Naive thymus-derived CD4-positive, alpha-beta T cell (primary cell): ENCODE measurements at regions not wholly inside any gene's neighbourhood (a gene's known extent, or its start where the extent isn't known, plus 50 kb on each side); places are given as distances from the start of the nearest gene placed in this dataset.

Experiments used
- ATAC-seq: fragments of 150-1000 bp; cut with Tn5 transposase; 2 replicates; pipeline ENCODE4 v1.10.0; 2021; ENCODE audit warnings: mild to moderate bottlenecking, moderate library complexity
- CTCF ChIA-PET: fragments of 350-600 bp; sonication (Branson Sonifier 250); formaldehyde crosslinking; loops from one replicate; lab custom pipeline; 2021; ENCODE audit warnings: antibody characterized with exemption; lab: Charles Lee
- POLR2A ChIA-PET: fragments of 350-600 bp; sonication (Branson Sonifier 250); formaldehyde crosslinking; loops from one replicate; lab custom pipeline; 2021; ENCODE audit warnings: antibody characterized with exemption, inconsistent platforms; lab: Charles Lee
- DNase-seq, 9 donors: peaks; one replicate each; pipeline versions ENCODE4 v3.0.0 to v3.0.0-alpha.2; 2020 to 2022; ENCODE audit warnings: mixed read lengths in 1 of 9
- H3K27ac ChIP-seq: one replicate; pipeline ENCODE4 v1.7.0; 2013; ENCODE audit warnings: mild to moderate bottlenecking, low read depth, low read length, moderate library complexity
- H3K27me3 ChIP-seq, 2 donors: one replicate each; pipeline ENCODE4 v1.7.0; 2013; ENCODE audit warnings: low read length in 2 of 2, mild to moderate bottlenecking in 2 of 2, moderate library complexity in 2 of 2; ENCODE audit not compliant: control insufficient read depth in 2 of 2, insufficient read depth in 2 of 2
- H3K36me3 ChIP-seq, 3 experiments: 1 replicate in 2 of 3; 2 replicates in 1 of 3; pipeline ENCODE4 v1.7.0; 2013; ENCODE audit warnings: low read length in 3 of 3, mild to moderate bottlenecking in 3 of 3, moderate library complexity in 1 of 3; ENCODE audit not compliant: insufficient read depth in 3 of 3, control insufficient read depth in 2 of 3
- H3K4me1 ChIP-seq, 2 donors: one replicate each; pipeline ENCODE4 v1.7.0; 2013; ENCODE audit warnings: low read length in 2 of 2, mild to moderate bottlenecking in 2 of 2, moderate library complexity in 1 of 2; ENCODE audit not compliant: control insufficient read depth in 2 of 2, insufficient read depth in 2 of 2
- H3K4me3 ChIP-seq: 2 replicates; pipeline ENCODE4 v1.7.0; 2013; ENCODE audit warnings: mild to moderate bottlenecking, low read length
- H3K9me3 ChIP-seq, 3 experiments: 1 replicate in 2 of 3; 2 replicates in 1 of 3; pipeline ENCODE4 v1.7.0; 2013; ENCODE audit warnings: low read length in 3 of 3; ENCODE audit not compliant: control insufficient read depth in 2 of 3
- H3K27ac Mint-ChIP-seq, 9 donors: one replicate each; pipeline ENCODE4 v1.8.0; 2020 to 2022; ENCODE audit warnings: mixed read lengths in 9 of 9, mild to moderate bottlenecking in 8 of 9, moderate library complexity in 5 of 9, inconsistent platforms in 2 of 9
- H3K27me3 Mint-ChIP-seq, 5 donors: one replicate each; pipeline ENCODE4 v1.8.0; 2021 to 2022; ENCODE audit warnings: mixed read lengths in 5 of 5, mild to moderate bottlenecking in 1 of 5
- H3K36me3 Mint-ChIP-seq, 5 donors: one replicate each; pipeline ENCODE4 v1.8.0; 2020 to 2022; ENCODE audit warnings: mixed read lengths in 5 of 5, mild to moderate bottlenecking in 3 of 5, inconsistent platforms in 1 of 5
- H3K4me1 Mint-ChIP-seq, 7 donors: one replicate each; pipeline ENCODE4 v1.8.0; 2020 to 2022; ENCODE audit warnings: mixed read lengths in 7 of 7, mild to moderate bottlenecking in 3 of 7, inconsistent platforms in 1 of 7
- H3K4me3 Mint-ChIP-seq, 10 donors: one replicate each; pipeline ENCODE4 v1.8.0; 2020 to 2022; ENCODE audit warnings: mild to moderate bottlenecking in 10 of 10, mixed read lengths in 10 of 10, moderate library complexity in 6 of 10, inconsistent platforms in 2 of 10
- H3K9me3 Mint-ChIP-seq, 11 donors: one replicate each; pipeline ENCODE4 v1.8.0; 2020 to 2022; ENCODE audit warnings: mixed read lengths in 11 of 11, mild to moderate bottlenecking in 4 of 11, inconsistent platforms in 1 of 11, moderate library complexity in 1 of 11
- intact Hi-C, 2 donors: fragments of 100-400 bp; cut with micrococcal nuclease; formaldehyde crosslinking; loops; one replicate each; pipeline ENCODE4 v1.15.1; 2023

DNA sequence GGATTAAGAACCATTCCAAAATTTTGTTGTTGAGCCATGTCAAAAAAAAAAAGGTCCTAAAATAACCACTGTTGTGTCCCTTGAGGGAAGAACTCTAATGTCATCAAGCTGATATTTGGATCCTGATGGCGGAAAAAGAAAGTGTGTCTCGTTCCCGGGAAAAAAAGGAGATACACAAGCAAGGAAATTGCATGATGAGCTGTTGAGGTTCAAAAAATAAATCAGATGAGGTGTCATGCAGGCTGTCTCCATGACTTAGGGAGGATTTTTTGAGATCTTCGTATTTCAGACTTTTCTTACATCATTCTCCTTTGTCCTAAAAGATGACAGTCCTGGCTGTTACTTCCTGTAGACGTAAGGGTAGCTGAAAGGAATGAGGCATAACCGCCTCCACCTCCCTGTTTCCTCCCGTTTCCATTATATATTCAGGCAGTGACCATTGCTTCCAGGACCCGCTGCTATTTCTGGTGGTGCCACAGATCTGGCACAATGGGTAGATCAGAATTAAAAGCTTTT is 117.3 kb upstream of the TNFAIP3 start:
- Histone ChIP-seq H3K27ac (no peak overlapping the region), H3K36me3 (no peaks in the 10 kb centered on the region), H3K4me3 (no peak overlapping the region), H3K9me3 (no peaks in the 10 kb centered on the region), H3K4me1 (no peaks in the 10 kb centered on the region), H3K27me3 (no peaks in the 10 kb centered on the region)
- intact Hi-C loops: loop anchor here in 1 of 2 donors (2.0 kb wide), 1 partner anchor 17 kb away; no protein-coding TSS in a partner anchor
- Mint-ChIP-seq H3K4me3 (no peak overlapping the region), H3K36me3 (peaks cover 0 to 1% (median 0%) of the 10 kb centered on the region in 5 donors), H3K4me1 (peaks cover 0 to 28% (median under 1%) of the 10 kb centered on the region in 7 donors), H3K9me3 (peaks cover 0 to 1% (median 0%) of the 10 kb centered on the region in 11 donors), H3K27me3 (peaks cover 0 to 14% (median 4%) of the 10 kb centered on the region in 5 donors), H3K27ac (no peak overlapping the region)
- CTCF ChIA-PET: interaction anchor here (0.6 kb wide), 1 partner anchor 10 kb away, joined by 3 read pairs; no protein-coding TSS in a partner anchor
- ATAC-seq: no peak
- POLR2A ChIA-PET: no interaction called here
- DNase-seq: no peak

DNA sequence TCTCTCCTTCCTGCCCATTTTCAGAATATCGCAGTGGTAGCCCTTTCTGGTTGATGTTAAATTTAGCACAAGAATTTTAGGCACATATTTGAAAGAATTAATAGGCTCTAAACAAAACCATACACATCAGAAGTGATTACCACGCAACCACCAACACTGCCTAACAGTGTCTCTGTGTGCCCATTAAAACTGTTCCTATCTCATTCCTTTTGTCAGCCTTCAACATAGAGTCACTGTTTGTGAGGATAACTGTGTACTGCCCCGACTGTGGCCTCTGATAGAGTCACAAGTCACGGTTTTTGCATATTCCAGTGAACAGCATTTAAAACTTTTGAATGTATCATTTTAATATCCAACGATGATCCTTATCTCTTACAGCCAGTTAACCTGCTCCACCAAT is 116.8 kb upstream of the TNFAIP3 start:
- Histone ChIP-seq H3K27me3 (no peaks in the 10 kb centered on the region), H3K4me3 (no peak overlapping the region), H3K4me1 (no peaks in the 10 kb centered on the region), H3K9me3 (no peaks in the 10 kb centered on the region), H3K27ac (no peak overlapping the region), H3K36me3 (no peaks in the 10 kb centered on the region)
- H3K36me3 Mint-ChIP-seq: peaks cover 0 to 4% (median 0%) of the 10 kb centered on the region in 5 donors
- peaks cover 0 to 1% (median 0%) of the 10 kb centered on the region in 11 donors for H3K9me3 Mint-ChIP-seq
- H3K27ac Mint-ChIP-seq: no peak overlapping the region
- ATAC-seq (no peak), DNase-seq (no peak)
- H3K4me1 Mint-ChIP-seq: peaks cover 0 to 30% (median 3%) of the 10 kb centered on the region in 7 donors
- no peak overlapping the region for H3K4me3 Mint-ChIP-seq
- ChIA-PET CTCF (no interaction called here), POLR2A (no interaction called here)
- peaks cover 0 to 14% (median 5%) of the 10 kb centered on the region in 5 donors for H3K27me3 Mint-ChIP-seq
- intact Hi-C loops: no loop called here

DNA sequence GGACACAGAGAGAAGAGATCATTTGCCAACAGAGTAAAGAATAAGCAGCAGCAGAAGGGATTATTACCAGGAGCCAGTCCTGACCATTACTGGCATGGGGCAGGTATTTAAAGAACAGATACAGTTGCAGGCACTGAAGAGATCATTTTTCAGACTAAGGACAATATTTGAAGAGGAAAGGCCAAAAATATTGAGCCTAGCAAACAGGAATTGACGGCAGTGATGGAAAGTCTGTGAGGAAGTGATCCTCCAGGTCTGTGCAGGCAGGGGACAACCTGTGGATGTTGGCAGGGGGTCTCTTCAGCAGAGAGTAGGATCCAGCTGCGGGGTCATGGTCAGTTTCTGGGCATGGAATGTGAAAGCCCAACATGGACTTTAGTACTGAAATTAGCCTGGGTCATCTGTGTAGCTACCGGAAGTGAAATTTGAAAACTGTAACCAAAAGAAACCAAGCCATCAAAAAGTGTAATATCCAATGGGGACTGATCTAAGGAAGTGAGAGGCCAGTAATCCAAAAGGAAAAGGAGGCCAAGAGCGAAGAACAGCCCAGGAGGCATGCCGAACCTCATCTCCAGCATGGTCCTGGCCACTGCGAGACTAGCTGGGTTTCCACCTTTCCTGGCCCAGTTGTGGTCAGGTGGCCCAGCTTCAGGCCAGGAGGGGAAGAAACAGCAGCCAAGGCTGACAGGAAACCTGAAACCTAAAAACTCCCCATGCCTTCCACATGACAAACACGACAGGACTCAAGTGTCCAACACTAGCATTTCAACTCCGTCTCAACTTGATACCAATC is 115.1 kb upstream of the TNFAIP3 start:
- H3K4me1 ChIP-seq: no peaks in the 10 kb centered on the region
- H3K27ac ChIP-seq: no peak overlapping the region
- H3K27me3 ChIP-seq: no peaks in the 10 kb centered on the region
- intact Hi-C loops: no loop called here
- H3K36me3 ChIP-seq: no peaks in the 10 kb centered on the region
- H3K4me3 ChIP-seq: no peak overlapping the region
- H3K27me3 Mint-ChIP-seq: peaks cover 4 to 15% (median 10%) of the 10 kb centered on the region in 5 donors
- CTCF ChIA-PET: no interaction called here
- H3K9me3 ChIP-seq: no peaks in the 10 kb centered on the region
- H3K27ac Mint-ChIP-seq: peak overlapping the region in 1 of 9 donors; percentile 60
- H3K36me3 Mint-ChIP-seq: peaks cover 0 to 9% (median 0%) of the 10 kb centered on the region in 5 donors
- DNase-seq: no peak
- peaks cover 0 to 2% (median 0%) of the 10 kb centered on the region in 11 donors for H3K9me3 Mint-ChIP-seq
- H3K4me3 Mint-ChIP-seq: no peak overlapping the region
- peaks cover 0 to 33% (median 0%) of the 10 kb centered on the region in 7 donors for H3K4me1 Mint-ChIP-seq
- ATAC-seq: no peak
- POLR2A ChIA-PET: no interaction called here

DNA sequence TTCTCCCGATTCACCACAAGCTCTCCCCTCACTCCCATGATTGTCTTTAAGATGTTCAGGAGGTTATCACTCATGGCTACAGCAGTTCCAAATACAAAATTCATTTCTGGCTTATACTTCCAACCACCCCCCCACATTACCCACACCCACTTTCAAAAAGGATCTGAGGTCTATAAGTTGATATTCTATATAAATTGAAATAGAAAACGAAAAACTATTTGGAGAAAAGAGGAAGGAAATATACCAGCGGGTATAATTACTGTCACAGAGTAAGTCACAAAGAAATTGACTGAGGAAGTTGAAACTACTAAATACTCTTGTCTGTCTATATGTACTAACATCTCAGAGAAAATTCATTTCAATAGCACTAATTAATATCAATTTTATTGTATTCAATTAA is 112.7 kb upstream of the TNFAIP3 start:
- no peaks in the 10 kb centered on the region for H3K9me3 ChIP-seq
- H3K27ac ChIP-seq: no peak overlapping the region
- peaks cover 0 to 16% (median 0%) of the 10 kb centered on the region in 5 donors for H3K36me3 Mint-ChIP-seq
- H3K4me1 ChIP-seq: no peaks in the 10 kb centered on the region
- H3K9me3 Mint-ChIP-seq: peaks cover 0 to 5% (median 0%) of the 10 kb centered on the region in 11 donors
- ChIA-PET CTCF (no interaction called here), POLR2A (interaction anchor here (0.9 kb wide), 1 partner anchor 13 kb away, joined by 3 read pairs; no protein-coding TSS in a partner anchor)
- intact Hi-C loops: no loop called here
- H3K4me3 Mint-ChIP-seq: no peak overlapping the region
- no peak overlapping the region for H3K4me3 ChIP-seq
- H3K4me1 Mint-ChIP-seq: peaks cover 0 to 32% (median 0%) of the 10 kb centered on the region in 7 donors
- no peaks in the 10 kb centered on the region for H3K36me3 ChIP-seq
- peak overlapping the region in 2 of 9 donors; percentile 14 to 21 for H3K27ac Mint-ChIP-seq
- H3K27me3 Mint-ChIP-seq: peaks cover 4 to 15% (median 10%) of the 10 kb centered on the region in 5 donors
- DNase-seq (no peak), ATAC-seq (peak; percentile 48)
- no peaks in the 10 kb centered on the region for H3K27me3 ChIP-seq

DNA sequence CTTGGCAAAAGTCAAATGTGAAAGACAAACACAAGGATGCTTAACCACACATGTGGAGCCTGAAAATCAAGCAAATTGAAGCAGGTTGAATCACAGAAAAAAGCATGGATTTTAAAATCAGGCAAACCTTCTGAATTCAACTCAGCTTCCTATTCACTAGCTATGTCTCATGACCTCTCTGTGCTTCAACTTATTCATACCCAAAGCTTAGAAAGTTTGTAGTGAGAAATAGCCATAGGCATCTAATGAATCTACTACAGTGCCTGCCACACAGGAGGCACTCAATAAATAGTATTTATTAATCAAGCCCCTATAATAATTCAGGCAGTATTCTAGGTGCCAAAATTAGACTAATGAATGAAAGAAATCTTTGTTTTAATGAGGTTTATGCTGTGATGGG is 112.2 kb upstream of the TNFAIP3 start:
- ChIA-PET POLR2A (no interaction called here), CTCF (no interaction called here)
- intact Hi-C loops: no loop called here
- ATAC-seq (no peak), DNase-seq (no peak)
- H3K36me3 ChIP-seq: no peaks in the 10 kb centered on the region
- Mint-ChIP-seq H3K27me3 (peaks cover 4 to 15% (median 9%) of the 10 kb centered on the region in 5 donors), H3K4me3 (no peak overlapping the region), H3K27ac (peak overlapping the region in 2 of 9 donors; percentile 38 to 42), H3K4me1 (peaks cover 0 to 33% (median 0%) of the 10 kb centered on the region in 7 donors), H3K9me3 (peaks cover 0 to 5% (median 0%) of the 10 kb centered on the region in 11 donors), H3K36me3 (peaks cover 0 to 17% (median 0%) of the 10 kb centered on the region in 5 donors)
- H3K27me3 ChIP-seq: no peaks in the 10 kb centered on the region
- H3K9me3 ChIP-seq: no peaks in the 10 kb centered on the region
- H3K27ac ChIP-seq: no peak overlapping the region
- H3K4me1 ChIP-seq: no peaks in the 10 kb centered on the region
- H3K4me3 ChIP-seq: no peak overlapping the region

DNA sequence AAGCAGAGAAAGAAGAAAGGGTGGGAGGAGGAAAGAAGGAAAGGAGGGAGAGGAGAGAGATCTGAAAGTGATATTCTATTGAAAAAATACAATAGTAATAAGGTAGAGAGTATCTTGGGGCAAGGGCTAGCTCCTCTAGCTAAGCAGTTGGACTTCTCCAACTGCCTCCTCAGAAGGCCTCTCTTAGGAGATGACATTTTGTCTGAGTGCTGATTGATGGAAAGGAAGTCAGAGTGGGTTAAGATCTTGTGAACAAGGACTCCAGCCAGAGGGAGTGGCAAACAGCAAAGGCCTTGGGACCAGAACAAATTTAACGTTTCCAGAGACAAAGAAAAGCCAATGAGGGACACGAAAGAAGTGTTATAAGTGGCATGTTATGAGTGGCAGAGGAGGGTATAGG is 111.8 kb upstream of the TNFAIP3 start:
- peak overlapping the region in 3 of 9 donors; percentile 32 to 42 (median 38) for H3K27ac Mint-ChIP-seq
- intact Hi-C loops: no loop called here
- POLR2A ChIA-PET: no interaction called here

More for the DNA sequence above, 111.8 kb upstream of the TNFAIP3 start:
- Mint-ChIP-seq H3K4me1 (peaks cover 0 to 33% (median 0%) of the 10 kb centered on the region in 7 donors), H3K9me3 (peaks cover 0 to 5% (median 0%) of the 10 kb centered on the region in 11 donors), H3K36me3 (peaks cover 0 to 17% (median 0%) of the 10 kb centered on the region in 5 donors), H3K27me3 (peaks cover 4 to 15% (median 9%) of the 10 kb centered on the region in 5 donors), H3K4me3 (no peak overlapping the region)
- Histone ChIP-seq H3K27me3 (no peaks in the 10 kb centered on the region), H3K27ac (no peak overlapping the region), H3K4me1 (no peaks in the 10 kb centered on the region), H3K9me3 (no peaks in the 10 kb centered on the region), H3K36me3 (no peaks in the 10 kb centered on the region), H3K4me3 (no peak overlapping the region)
- DNase-seq (no peak), ATAC-seq (no peak)
- CTCF ChIA-PET: no interaction called here
